Astrocyte (in vitro differentiated cells and primary cell): ENCODE measurements at regions not wholly inside any gene's neighbourhood (a gene's known extent, or its start where the extent isn't known, plus 50 kb on each side); places are given as distances from the start of the nearest gene placed in this dataset.

Experiments
- DNase-seq: peaks from one replicate; pipeline ENCODE4 v3.0.0-alpha.2; 2010; ENCODE audit warnings: low read depth
- FAIRE-seq: peaks from 2 replicates; lab custom pipeline; 2011; peaks lifted over from hg19 to GRCh38; lab: Jason Lieb, UNC
- H2AFZ ChIP-seq: 2 replicates; pipeline ENCODE4 v1.6.0; 2012; ENCODE audit warnings: low read depth, low read length, inconsistent platforms
- H3K27ac ChIP-seq: 2 replicates; pipeline ENCODE4 v1.5.1; 2011; ENCODE audit warnings: low read depth, low read length, inconsistent platforms
- H3K27me3 ChIP-seq: 2 replicates; pipeline ENCODE4 v1.6.0; 2011; ENCODE audit warnings: low read length, inconsistent platforms; ENCODE audit not compliant: insufficient read depth
- H3K36me3 ChIP-seq: 2 replicates; pipeline ENCODE4 v1.5.1; 2011; ENCODE audit warnings: low read length, inconsistent platforms; ENCODE audit not compliant: insufficient read depth
- H3K4me1 ChIP-seq: 2 replicates; pipeline ENCODE4 v1.5.1; 2011; ENCODE audit warnings: low read length, inconsistent platforms; ENCODE audit not compliant: insufficient read depth
- H3K4me2 ChIP-seq: 2 replicates; pipeline ENCODE4 v1.6.0; 2012; ENCODE audit warnings: low read length, inconsistent platforms
- H3K4me3 ChIP-seq: 2 replicates; pipeline ENCODE4 v1.5.1; 2011; ENCODE audit warnings: low read depth, mild to moderate bottlenecking, low read length, inconsistent platforms; ENCODE audit not compliant: insufficient read depth
- H3K79me2 ChIP-seq: 2 replicates; pipeline ENCODE4 v1.6.0; 2012; ENCODE audit warnings: mild to moderate bottlenecking, low read length, inconsistent platforms; ENCODE audit not compliant: insufficient read depth
- H3K9ac ChIP-seq: 2 replicates; pipeline ENCODE4 v1.6.0; 2012; ENCODE audit warnings: mild to moderate bottlenecking, low read length, inconsistent platforms
- H3K9me3 ChIP-seq: 2 replicates; pipeline ENCODE4 v1.5.1; 2012; ENCODE audit warnings: low read depth, mild to moderate bottlenecking, low read length, inconsistent platforms; ENCODE audit not compliant: insufficient read depth
- H4K20me1 ChIP-seq: 2 replicates; pipeline ENCODE4 v1.6.0; 2012; ENCODE audit warnings: low read length, inconsistent platforms; ENCODE audit not compliant: insufficient read depth
- H3K27ac Mint-ChIP-seq: one replicate; pipeline ENCODE4 v1.8.0; 2021; ENCODE audit warnings: mild to moderate bottlenecking, mixed read lengths; ENCODE audit not compliant: unreplicated experiment
- H3K27me3 Mint-ChIP-seq: one replicate; pipeline ENCODE4 v1.8.0; 2021; ENCODE audit warnings: low read depth, mixed read lengths; ENCODE audit not compliant: unreplicated experiment
- H3K36me3 Mint-ChIP-seq: one replicate; pipeline ENCODE4 v1.8.0; 2021; ENCODE audit warnings: low read depth, mixed read lengths; ENCODE audit not compliant: unreplicated experiment
- H3K4me1 Mint-ChIP-seq: one replicate; pipeline ENCODE4 v1.8.0; 2021; ENCODE audit warnings: low read depth, mixed read lengths; ENCODE audit not compliant: unreplicated experiment
- H3K4me3 Mint-ChIP-seq: one replicate; pipeline ENCODE4 v1.8.0; 2021; ENCODE audit warnings: mild to moderate bottlenecking, moderate library complexity, mixed read lengths; ENCODE audit not compliant: unreplicated experiment
- H3K9me3 Mint-ChIP-seq: one replicate; pipeline ENCODE4 v1.8.0; 2021; ENCODE audit warnings: mild to moderate bottlenecking, mixed read lengths; ENCODE audit not compliant: unreplicated experiment
- EZH2 ChIP-seq: IDR thresholded peaks from 2 replicates; pipeline ENCODE4 v1.6.1; 2012; ENCODE audit warnings: mild to moderate bottlenecking, low read length, inconsistent platforms; ENCODE audit not compliant: insufficient read depth
- TF ChIP-seq, protein P1 (sequence below): IDR thresholded peaks from 2 replicates; pipeline ENCODE4 v1.5.1; 2011; ENCODE audit warnings: low read depth, mild to moderate bottlenecking, inconsistent platforms, low read length, moderate library complexity; ENCODE audit not compliant: insufficient read depth

GRCh38 chr9:32843295-32843694 is 60.0 kb downstream of the TMEM215 start:
- TF ChIP-seq, protein P1, sequence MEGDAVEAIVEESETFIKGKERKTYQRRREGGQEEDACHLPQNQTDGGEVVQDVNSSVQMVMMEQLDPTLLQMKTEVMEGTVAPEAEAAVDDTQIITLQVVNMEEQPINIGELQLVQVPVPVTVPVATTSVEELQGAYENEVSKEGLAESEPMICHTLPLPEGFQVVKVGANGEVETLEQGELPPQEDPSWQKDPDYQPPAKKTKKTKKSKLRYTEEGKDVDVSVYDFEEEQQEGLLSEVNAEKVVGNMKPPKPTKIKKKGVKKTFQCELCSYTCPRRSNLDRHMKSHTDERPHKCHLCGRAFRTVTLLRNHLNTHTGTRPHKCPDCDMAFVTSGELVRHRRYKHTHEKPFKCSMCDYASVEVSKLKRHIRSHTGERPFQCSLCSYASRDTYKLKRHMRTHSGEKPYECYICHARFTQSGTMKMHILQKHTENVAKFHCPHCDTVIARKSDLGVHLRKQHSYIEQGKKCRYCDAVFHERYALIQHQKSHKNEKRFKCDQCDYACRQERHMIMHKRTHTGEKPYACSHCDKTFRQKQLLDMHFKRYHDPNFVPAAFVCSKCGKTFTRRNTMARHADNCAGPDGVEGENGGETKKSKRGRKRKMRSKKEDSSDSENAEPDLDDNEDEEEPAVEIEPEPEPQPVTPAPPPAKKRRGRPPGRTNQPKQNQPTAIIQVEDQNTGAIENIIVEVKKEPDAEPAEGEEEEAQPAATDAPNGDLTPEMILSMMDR, result no peak
- no peak for TF ChIP-seq EZH2
- Mint-ChIP-seq H3K4me1 (peaks cover 2% of the 10 kb centered on the region), H3K27ac (no peak overlapping the region), H3K4me3 (no peak overlapping the region), H3K27me3 (peaks cover 5% of the 10 kb centered on the region), H3K36me3 (no peaks in the 10 kb centered on the region), H3K9me3 (no peaks in the 10 kb centered on the region)
- Histone ChIP-seq H4K20me1 (no peaks in the 10 kb centered on the region), H3K9me3 (no peaks in the 10 kb centered on the region), H3K79me2 (no peaks in the 10 kb centered on the region), H3K4me2 (no peak overlapping the region), H3K4me3 (no peak overlapping the region), H3K27ac (no peak overlapping the region), H3K9ac (no peak overlapping the region), H3K36me3 (no peaks in the 10 kb centered on the region), H3K4me1 (no peaks in the 10 kb centered on the region), H3K27me3 (peaks cover 2% of the 10 kb centered on the region), H2AFZ (no peak overlapping the region)
- DNase-seq (no peak), FAIRE-seq (no peak)

DNA sequence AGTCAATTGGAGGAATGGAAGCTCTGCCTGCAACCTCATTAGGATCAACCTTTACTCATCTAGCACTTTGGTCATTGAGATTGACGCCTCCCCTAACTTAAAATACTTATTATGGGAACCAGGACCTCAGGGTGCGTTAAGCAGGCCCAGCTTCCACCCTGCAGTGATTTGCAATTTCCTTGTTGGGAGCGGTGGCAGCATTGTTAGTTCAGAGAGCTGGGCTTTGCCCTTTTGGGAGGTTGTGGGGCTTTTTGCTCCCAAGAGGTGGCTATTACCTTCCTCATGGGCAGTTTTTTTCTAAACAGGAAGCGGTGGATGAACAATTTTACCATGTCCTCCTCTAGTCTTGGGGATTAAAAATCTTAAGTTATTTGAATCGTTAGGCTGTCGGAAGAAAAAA is 60.9 kb downstream of the TMEM215 start:
- Mint-ChIP-seq H3K36me3 (no peaks in the 10 kb centered on the region), H3K27ac (no peak overlapping the region), H3K4me3 (no peak overlapping the region), H3K9me3 (no peaks in the 10 kb centered on the region), H3K4me1 (peaks cover under 1% of the 10 kb centered on the region), H3K27me3 (peaks cover 12% of the 10 kb centered on the region)
- DNase-seq (no peak), FAIRE-seq (no peak)
- Histone ChIP-seq H3K4me1 (no peaks in the 10 kb centered on the region), H3K27me3 (peaks cover 2% of the 10 kb centered on the region), H3K36me3 (no peaks in the 10 kb centered on the region), H3K4me2 (no peak overlapping the region), H3K9me3 (no peaks in the 10 kb centered on the region), H3K4me3 (no peak overlapping the region), H4K20me1 (no peaks in the 10 kb centered on the region), H3K79me2 (no peaks in the 10 kb centered on the region), H2AFZ (no peak overlapping the region), H3K27ac (no peak overlapping the region), H3K9ac (no peak overlapping the region)
- TF ChIP-seq EZH2, result no peak
- TF ChIP-seq, protein P1, result no peak

DNA sequence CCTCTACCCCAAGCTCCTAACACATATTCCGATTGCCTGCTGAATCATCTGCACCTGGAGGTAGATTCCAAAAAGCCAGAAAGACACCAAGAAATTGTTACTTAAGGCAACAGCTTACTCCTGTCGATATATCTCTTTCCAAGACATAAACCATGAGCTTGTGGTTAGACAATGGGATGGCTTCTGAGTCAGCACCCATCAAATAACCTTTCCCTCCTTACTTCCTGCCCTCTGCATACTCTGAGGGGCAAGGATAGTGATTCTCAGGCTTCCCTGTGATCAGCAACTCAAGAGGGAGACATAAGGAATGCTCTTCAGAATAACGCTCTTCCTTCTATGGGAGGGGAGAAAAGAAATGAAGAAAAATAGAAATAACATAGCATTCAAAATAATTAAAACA is 70.9 kb downstream of the TMEM215 start:
- Histone ChIP-seq H3K4me1 (no peaks in the 10 kb centered on the region), H3K27me3 (peaks cover 7% of the 10 kb centered on the region), H3K4me3 (no peak overlapping the region), H3K36me3 (no peaks in the 10 kb centered on the region), H3K9me3 (no peaks in the 10 kb centered on the region), H3K9ac (no peak overlapping the region), H2AFZ (no peak overlapping the region), H4K20me1 (no peaks in the 10 kb centered on the region), H3K79me2 (no peaks in the 10 kb centered on the region), H3K4me2 (no peak overlapping the region), H3K27ac (no peak overlapping the region)
- Mint-ChIP-seq H3K4me1 (peaks cover 11% of the 10 kb centered on the region), H3K27me3 (peaks cover 14% of the 10 kb centered on the region), H3K9me3 (peaks cover 3% of the 10 kb centered on the region), H3K36me3 (no peaks in the 10 kb centered on the region), H3K4me3 (no peak overlapping the region), H3K27ac (peak overlapping the region; percentile 36)
- DNase-seq (no peak), FAIRE-seq (no peak)
- TF ChIP-seq EZH2, result no peak
- TF ChIP-seq, protein P1, result no peak
